ENCODE measurements at regions not wholly inside any gene's neighbourhood (a gene's known extent, or its start where the extent isn't known, plus 50 kb on each side); places are given as distances from the start of the nearest gene placed in this dataset.

DNA sequence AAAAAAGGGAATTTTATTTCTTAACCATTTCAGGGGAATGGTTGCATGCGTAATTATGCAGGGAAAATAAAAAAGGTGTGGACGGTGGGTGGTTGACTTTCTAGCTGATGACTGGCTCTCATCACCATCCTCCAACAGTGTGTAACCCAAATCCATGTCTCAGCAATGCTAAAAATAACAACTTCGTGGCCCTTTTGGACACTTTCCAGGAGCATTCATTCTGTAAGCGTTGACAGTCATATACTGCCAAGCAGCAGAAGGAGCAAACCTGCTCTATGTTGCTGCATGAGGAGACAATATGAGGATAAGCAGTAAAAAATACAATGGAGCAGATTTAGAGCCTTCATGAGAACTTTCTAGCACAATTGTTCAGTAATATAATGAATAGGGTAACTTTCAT is 189.1 kb downstream of the ANXA2 start:
- in situ Hi-C loops (cut with MboI), result no loop called here
- H4K20me1 ChIP-seq (replicated peaks; ENCODE audit: control insufficient read depth, insufficient read depth, low read length), result no peaks in the 10 kb centered on the region
- no peak for DNase-seq (ENCODE audit: extremely low read depth in 1 of 4, low spot score in 3 of 4)
- CTCF ChIA-PET (ENCODE audit: low intra/inter-chr PET ratio), result no interaction called here
- H3K27me3 ChIP-seq (ENCODE audit: control insufficient read depth in 2 of 2, insufficient read depth in 2 of 2, low read length in 2 of 2), result peaks cover 0 to 4% of the 10 kb centered on the region in 2 experiments; a peak in 3 of 5 replicates
- H3K27ac ChIP-seq (ENCODE audit: extremely low read depth, low read depth, low read length), result no peak overlapping the region
- no peaks in the 10 kb centered on the region for H3K9me3 ChIP-seq (replicated peaks; ENCODE audit: control insufficient read depth, insufficient read depth, low read depth, low read length)
- no peaks in the 10 kb centered on the region for H3K9me1 ChIP-seq (ENCODE audit: control insufficient read depth, insufficient read depth, low read length)
- no peak for FAIRE-seq
- H3K79me2 ChIP-seq (ENCODE audit: control insufficient read depth, insufficient read depth, low read length), result no peaks in the 10 kb centered on the region
- H3K9ac ChIP-seq (ENCODE audit: insufficient read depth in 1 of 2, low read depth in 2 of 2, low read length in 2 of 2), result no peak overlapping the region
- H3K4me2 ChIP-seq (ENCODE audit: insufficient read depth, low read length), result no peak overlapping the region
- no peaks in the 10 kb centered on the region for H3K36me3 ChIP-seq (ENCODE audit: control insufficient read depth, insufficient read depth, low read length)
- TF ChIP-seq ZBTB17 (CRISPR knock-in tag; IDR thresholded peaks at IDR 0.05) (no peak), HDAC1 (IDR thresholded peaks at IDR 0.05) (no peak), MYBL2 (IDR thresholded peaks at IDR 0.05; ENCODE audit: low read depth) (no peak), MYBL2 (CRISPR knock-in tag; IDR thresholded peaks at IDR 0.05; ENCODE audit: borderline replicate concordance) (no peak), SUPT5H (IDR thresholded peaks at IDR 0.05) (no peak), SMAD4 (CRISPR knock-in tag; conservative IDR thresholded peaks at IDR 0.05) (no peak), ZNF583 (CRISPR knock-in tag; IDR thresholded peaks at IDR 0.05) (no peak), MTA1 (IDR thresholded peaks at IDR 0.05; ENCODE audit: borderline replicate concordance) (no peak), NFIC (IDR thresholded peaks at IDR 0.05) (no peak), TAF7 (tag; IDR thresholded peaks at IDR 0.05) (no peak), TRIM24 (IDR thresholded peaks at IDR 0.05) (no peak)
- TF ChIP-seq, protein P1, sequence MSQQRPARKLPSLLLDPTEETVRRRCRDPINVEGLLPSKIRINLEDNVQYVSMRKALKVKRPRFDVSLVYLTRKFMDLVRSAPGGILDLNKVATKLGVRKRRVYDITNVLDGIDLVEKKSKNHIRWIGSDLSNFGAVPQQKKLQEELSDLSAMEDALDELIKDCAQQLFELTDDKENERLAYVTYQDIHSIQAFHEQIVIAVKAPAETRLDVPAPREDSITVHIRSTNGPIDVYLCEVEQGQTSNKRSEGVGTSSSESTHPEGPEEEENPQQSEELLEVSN (IDR thresholded peaks at IDR 0.05; ENCODE audit: borderline replicate concordance in 1 of 2, extremely low read depth in 1 of 2, insufficient read depth in 1 of 2, insufficient read length in 1 of 2, low read depth in 1 of 2, low read length in 1 of 2, poor library complexity in 1 of 2, severe bottlenecking in 1 of 2), result no peak
- TF ChIP-seq, protein P2, sequence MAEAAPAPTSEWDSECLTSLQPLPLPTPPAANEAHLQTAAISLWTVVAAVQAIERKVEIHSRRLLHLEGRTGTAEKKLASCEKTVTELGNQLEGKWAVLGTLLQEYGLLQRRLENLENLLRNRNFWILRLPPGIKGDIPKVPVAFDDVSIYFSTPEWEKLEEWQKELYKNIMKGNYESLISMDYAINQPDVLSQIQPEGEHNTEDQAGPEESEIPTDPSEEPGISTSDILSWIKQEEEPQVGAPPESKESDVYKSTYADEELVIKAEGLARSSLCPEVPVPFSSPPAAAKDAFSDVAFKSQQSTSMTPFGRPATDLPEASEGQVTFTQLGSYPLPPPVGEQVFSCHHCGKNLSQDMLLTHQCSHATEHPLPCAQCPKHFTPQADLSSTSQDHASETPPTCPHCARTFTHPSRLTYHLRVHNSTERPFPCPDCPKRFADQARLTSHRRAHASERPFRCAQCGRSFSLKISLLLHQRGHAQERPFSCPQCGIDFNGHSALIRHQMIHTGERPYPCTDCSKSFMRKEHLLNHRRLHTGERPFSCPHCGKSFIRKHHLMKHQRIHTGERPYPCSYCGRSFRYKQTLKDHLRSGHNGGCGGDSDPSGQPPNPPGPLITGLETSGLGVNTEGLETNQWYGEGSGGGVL (CRISPR knock-in tag; IDR thresholded peaks at IDR 0.05), result no peak
- TF ChIP-seq, protein P3, sequence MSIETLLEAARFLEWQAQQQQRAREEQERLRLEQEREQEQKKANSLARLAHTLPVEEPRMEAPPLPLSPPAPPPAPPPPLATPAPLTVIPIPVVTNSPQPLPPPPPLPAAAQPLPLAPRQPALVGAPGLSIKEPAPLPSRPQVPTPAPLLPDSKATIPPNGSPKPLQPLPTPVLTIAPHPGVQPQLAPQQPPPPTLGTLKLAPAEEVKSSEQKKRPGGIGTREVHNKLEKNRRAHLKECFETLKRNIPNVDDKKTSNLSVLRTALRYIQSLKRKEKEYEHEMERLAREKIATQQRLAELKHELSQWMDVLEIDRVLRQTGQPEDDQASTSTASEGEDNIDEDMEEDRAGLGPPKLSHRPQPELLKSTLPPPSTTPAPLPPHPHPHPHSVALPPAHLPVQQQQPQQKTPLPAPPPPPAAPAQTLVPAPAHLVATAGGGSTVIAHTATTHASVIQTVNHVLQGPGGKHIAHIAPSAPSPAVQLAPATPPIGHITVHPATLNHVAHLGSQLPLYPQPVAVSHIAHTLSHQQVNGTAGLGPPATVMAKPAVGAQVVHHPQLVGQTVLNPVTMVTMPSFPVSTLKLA (conservative IDR thresholded peaks at IDR 0.05), result no peak
- WGBS (ENCODE audit: insufficient coverage, low coverage, missing lambda C conversion rate), result 0% methylated on average over 4 of the region's 4 CpGs
- no peak for ATAC-seq
- H3K4me1 ChIP-seq (replicated peaks in 1 of 2; ENCODE audit: control insufficient read depth in 2 of 2, insufficient read depth in 2 of 2, low read length in 2 of 2), result no peaks in the 10 kb centered on the region
- intact Hi-C loops (cut with micrococcal nuclease), result no loop called here
- BruUV-seq (replicated peaks), result no TSS peak
- POLR2A ChIA-PET, result no interaction called here
- no peak overlapping the region for H3K4me3 ChIP-seq
- H2AFZ ChIP-seq (ENCODE audit: low read depth, low read length), result no peak overlapping the region

Data from K562 (cell line).